Fibroblast of lung (primary cell): ENCODE measurements at regions not wholly inside any gene's neighbourhood (a gene's known extent, or its start where the extent isn't known, plus 50 kb on each side); places are given as distances from the start of the nearest gene placed in this dataset.
A peak's percentile ranks its signal among the peaks of the same experiment; 100 is the strongest.

Source experiments
- DNase-seq, 2 donors: peaks; one replicate each; pipeline versions ENCODE4 v3.0.0 to v3.0.0-alpha.2; 2010; ENCODE audit warnings: low read depth in 2 of 2
- H2AFZ ChIP-seq: 2 replicates; pipeline ENCODE4 v1.5.1; 2012; ENCODE audit warnings: low read length, control low read depth, inconsistent platforms
- H3K27ac ChIP-seq: 2 replicates; pipeline ENCODE4 v1.5.1; 2011; ENCODE audit warnings: low read length, control low read depth; ENCODE audit not compliant: insufficient read depth
- H3K27me3 ChIP-seq: 2 replicates; pipeline ENCODE4 v1.5.1; 2011; ENCODE audit warnings: mild to moderate bottlenecking, low read length; ENCODE audit not compliant: control insufficient read depth, insufficient read depth
- H3K36me3 ChIP-seq: 2 replicates; pipeline ENCODE4 v1.5.1; 2011; ENCODE audit warnings: low read length; ENCODE audit not compliant: control insufficient read depth, insufficient read depth
- H3K4me1 ChIP-seq: 2 replicates; pipeline ENCODE4 v1.5.1; 2011; ENCODE audit warnings: low read length; ENCODE audit not compliant: control insufficient read depth, insufficient read depth; ENCODE audit errors: extremely low read depth
- H3K4me2 ChIP-seq: 2 replicates; pipeline ENCODE4 v1.5.1; 2011; ENCODE audit warnings: low read length, control low read depth; ENCODE audit not compliant: insufficient read depth; ENCODE audit errors: extremely low read depth
- H3K4me3 ChIP-seq, 4 experiments: fragments of 200-600 bp in 1 of 4; sonication (generic) in 1 of 4; replicated peaks in 1 of 4; 2 replicates each; pipeline ENCODE4 v1.5.1; 2011 to 2016; ENCODE audit warnings: low read length in 4 of 4, low read depth in 3 of 4, mild to moderate bottlenecking in 3 of 4, control low read depth in 2 of 4, inconsistent platforms in 1 of 4, mixed read lengths in 1 of 4; ENCODE audit not compliant: insufficient read depth in 1 of 4; ENCODE audit errors: control extremely low read depth in 1 of 4
- H3K79me2 ChIP-seq: 2 replicates; pipeline ENCODE4 v1.5.1; 2012; ENCODE audit warnings: mild to moderate bottlenecking, low read length, inconsistent platforms; ENCODE audit not compliant: control insufficient read depth, insufficient read depth
- H3K9ac ChIP-seq: 2 replicates; pipeline ENCODE4 v1.5.1; 2011; ENCODE audit warnings: mild to moderate bottlenecking, low read length, control low read depth; ENCODE audit not compliant: insufficient read depth
- H3K9me3 ChIP-seq: 2 replicates; pipeline ENCODE4 v1.5.1; 2012; ENCODE audit warnings: low read depth, low read length; ENCODE audit not compliant: control insufficient read depth, insufficient read depth
- H4K20me1 ChIP-seq: 2 replicates; pipeline ENCODE4 v1.5.1; 2011; ENCODE audit warnings: low read length; ENCODE audit not compliant: control insufficient read depth, insufficient read depth; ENCODE audit errors: extremely low read depth
- EZH2 ChIP-seq: IDR thresholded peaks from 2 replicates; pipeline ENCODE4 v1.5.1; 2012; ENCODE audit warnings: low read length, control low read depth, mild to moderate bottlenecking; ENCODE audit errors: missing control alignments
- TF ChIP-seq, protein P1 (sequence below), 2 donors: IDR thresholded peaks in 1 of 2; conservative IDR thresholded peaks in 1 of 2; 1 replicate in 1 of 2; 2 replicates in 1 of 2; pipeline ENCODE4 v1.5.1; 2011 to 2012; ENCODE audit warnings: low read length in 2 of 2, control low read depth in 1 of 2, inconsistent platforms in 1 of 2, low read depth in 1 of 2, mild to moderate bottlenecking in 1 of 2

DNA sequence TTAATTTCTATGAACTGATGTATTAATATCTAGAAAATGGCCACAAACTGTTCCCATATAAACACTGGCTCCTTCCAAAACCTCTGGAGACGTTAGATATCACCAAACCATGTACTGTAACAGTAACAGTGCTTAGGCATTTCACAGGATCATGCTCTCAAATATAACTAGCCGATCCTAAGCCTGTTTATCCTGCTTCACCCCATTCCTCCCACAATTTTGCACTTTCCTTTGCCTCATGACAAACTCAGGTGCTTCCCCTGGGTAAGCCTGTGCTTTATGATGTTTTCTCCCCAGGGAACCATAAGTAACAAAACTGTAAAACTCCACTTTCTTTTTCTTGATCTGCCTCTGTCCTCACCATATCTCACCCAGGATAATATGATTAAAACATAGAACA lies 452.3 kb downstream of the PLA2G4A start:
- H2AFZ ChIP-seq = no peak overlapping the region
- H3K4me1 ChIP-seq = no peaks in the 10 kb centered on the region
- no peak overlapping the region for H3K4me2 ChIP-seq
- H3K27me3 ChIP-seq = no peaks in the 10 kb centered on the region
- no peaks in the 10 kb centered on the region for H4K20me1 ChIP-seq
- H3K27ac ChIP-seq = no peak overlapping the region
- no peak for DNase-seq
- TF ChIP-seq, protein P1, sequence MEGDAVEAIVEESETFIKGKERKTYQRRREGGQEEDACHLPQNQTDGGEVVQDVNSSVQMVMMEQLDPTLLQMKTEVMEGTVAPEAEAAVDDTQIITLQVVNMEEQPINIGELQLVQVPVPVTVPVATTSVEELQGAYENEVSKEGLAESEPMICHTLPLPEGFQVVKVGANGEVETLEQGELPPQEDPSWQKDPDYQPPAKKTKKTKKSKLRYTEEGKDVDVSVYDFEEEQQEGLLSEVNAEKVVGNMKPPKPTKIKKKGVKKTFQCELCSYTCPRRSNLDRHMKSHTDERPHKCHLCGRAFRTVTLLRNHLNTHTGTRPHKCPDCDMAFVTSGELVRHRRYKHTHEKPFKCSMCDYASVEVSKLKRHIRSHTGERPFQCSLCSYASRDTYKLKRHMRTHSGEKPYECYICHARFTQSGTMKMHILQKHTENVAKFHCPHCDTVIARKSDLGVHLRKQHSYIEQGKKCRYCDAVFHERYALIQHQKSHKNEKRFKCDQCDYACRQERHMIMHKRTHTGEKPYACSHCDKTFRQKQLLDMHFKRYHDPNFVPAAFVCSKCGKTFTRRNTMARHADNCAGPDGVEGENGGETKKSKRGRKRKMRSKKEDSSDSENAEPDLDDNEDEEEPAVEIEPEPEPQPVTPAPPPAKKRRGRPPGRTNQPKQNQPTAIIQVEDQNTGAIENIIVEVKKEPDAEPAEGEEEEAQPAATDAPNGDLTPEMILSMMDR (conservative IDR thresholded peaks at IDR 0.05 in 1 of 2, IDR thresholded peaks at IDR 0.05 in 1 of 2; ENCODE audit: low read depth in 1 of 2, low read length in 2 of 2) = no peak
- TF ChIP-seq EZH2 = no peak
- H3K4me3 ChIP-seq = no peak overlapping the region
- H3K9me3 ChIP-seq = no peaks in the 10 kb centered on the region
- H3K79me2 ChIP-seq = no peaks in the 10 kb centered on the region
- no peak overlapping the region for H3K9ac ChIP-seq
- no peaks in the 10 kb centered on the region for H3K36me3 ChIP-seq

DNA sequence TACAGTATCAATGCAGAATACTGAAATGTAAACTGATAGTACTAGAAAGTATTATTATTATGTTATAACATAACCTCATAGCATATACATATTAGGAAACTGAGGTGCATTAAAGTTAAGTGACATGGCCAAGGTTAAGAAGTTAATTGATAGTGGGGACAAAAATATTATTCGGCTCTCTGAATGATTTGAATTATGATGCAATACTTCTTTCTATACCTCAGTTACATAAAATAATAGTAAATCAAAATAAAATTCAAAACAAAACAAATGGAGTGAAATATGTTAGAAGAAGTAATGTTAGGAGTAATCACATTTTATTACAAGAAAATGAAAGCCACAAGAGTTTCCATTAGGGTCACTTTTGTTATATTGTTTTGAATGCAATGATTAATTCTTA lies 455.2 kb downstream of the PLA2G4A start:
- Histone ChIP-seq H3K27me3 (no peaks in the 10 kb centered on the region), H4K20me1 (no peaks in the 10 kb centered on the region), H3K9me3 (no peaks in the 10 kb centered on the region), H3K27ac (no peak overlapping the region), H3K4me3 (no peak overlapping the region), H2AFZ (no peak overlapping the region), H3K79me2 (no peaks in the 10 kb centered on the region), H3K36me3 (no peaks in the 10 kb centered on the region), H3K4me1 (no peaks in the 10 kb centered on the region), H3K9ac (no peak overlapping the region), H3K4me2 (no peak overlapping the region)
- DNase-seq = no peak
- TF ChIP-seq, protein P1 (conservative IDR thresholded peaks at IDR 0.05 in 1 of 2, IDR thresholded peaks at IDR 0.05 in 1 of 2; ENCODE audit: low read depth in 1 of 2, low read length in 2 of 2) = no peak
- no peak for TF ChIP-seq EZH2

DNA sequence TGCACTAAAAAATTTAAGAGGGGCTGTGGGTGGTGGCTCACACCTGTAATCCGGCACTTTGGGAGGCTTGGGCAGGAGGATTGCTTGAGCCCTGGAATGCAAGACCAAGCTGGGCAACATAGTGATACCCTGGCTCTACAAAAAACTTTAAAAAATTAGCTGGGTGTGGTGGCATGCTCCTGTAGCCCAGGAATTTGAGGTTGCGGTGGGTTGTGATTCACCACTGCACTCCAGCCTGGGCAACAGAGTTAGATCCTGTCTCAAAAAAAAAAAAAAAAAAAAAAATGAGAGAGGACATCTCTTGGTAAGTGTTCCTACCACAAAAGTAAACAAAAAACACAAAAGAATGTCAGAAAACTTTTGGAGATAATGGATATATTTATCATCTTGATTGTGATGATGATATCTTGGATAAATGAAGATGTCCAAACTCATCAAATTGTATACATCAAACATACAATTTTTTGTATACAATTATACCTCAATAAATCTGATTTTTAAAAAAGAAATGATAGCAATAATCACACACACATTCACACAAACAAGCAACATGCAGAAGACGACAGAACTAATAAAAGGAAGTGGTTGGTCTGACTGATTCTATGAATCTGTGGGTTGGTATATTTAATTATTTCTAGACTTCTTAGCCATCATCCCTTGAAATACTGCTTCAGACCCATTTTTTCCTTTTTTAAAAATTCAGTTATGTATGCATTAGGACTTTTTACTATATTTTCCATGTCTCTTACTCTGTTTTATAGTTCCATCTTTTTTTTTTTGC lies 465.9 kb downstream of the PLA2G4A start:
- Histone ChIP-seq H3K4me2 (no peak overlapping the region), H2AFZ (no peak overlapping the region), H3K4me3 (no peak overlapping the region), H3K36me3 (no peaks in the 10 kb centered on the region), H3K79me2 (no peaks in the 10 kb centered on the region), H4K20me1 (no peaks in the 10 kb centered on the region), H3K9me3 (no peaks in the 10 kb centered on the region), H3K4me1 (no peaks in the 10 kb centered on the region), H3K27ac (no peak overlapping the region), H3K27me3 (no peaks in the 10 kb centered on the region), H3K9ac (no peak overlapping the region)
- peak in 1 of 2 donors; percentile 0 for DNase-seq
- TF ChIP-seq, protein P1 (conservative IDR thresholded peaks at IDR 0.05 in 1 of 2, IDR thresholded peaks at IDR 0.05 in 1 of 2; ENCODE audit: low read depth in 1 of 2, low read length in 2 of 2) = no peak
- TF ChIP-seq EZH2 = no peak
